ENCODE measurements at regions not wholly inside any gene's neighbourhood (a gene's known extent, or its start where the extent isn't known, plus 50 kb on each side); places are given as distances from the start of the nearest gene placed in this dataset.

DNA sequence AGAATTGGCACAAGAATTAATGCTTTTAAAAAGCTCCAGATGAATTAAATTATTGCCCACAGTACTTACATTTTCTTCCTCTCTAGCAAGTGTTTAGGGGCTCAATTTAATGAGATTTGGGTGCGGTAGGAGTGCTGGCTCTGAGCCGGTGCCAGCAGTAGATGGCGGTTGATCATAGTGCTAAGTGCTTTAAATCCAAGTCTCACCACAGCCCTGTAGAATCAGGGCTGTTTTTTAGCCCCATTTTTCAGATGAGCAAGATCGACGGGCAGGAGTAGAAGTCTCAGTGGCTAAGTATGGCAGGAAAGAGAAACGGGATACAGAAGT lies 136.9 kb upstream of the SALL4 start:
- TF ChIP-seq POLR2AphosphoS5 (IDR thresholded peaks at IDR 0.05; ENCODE audit: insufficient read depth in 1 of 2, low read depth in 1 of 2): no peak
- no peak for TF ChIP-seq POLR2A (IDR thresholded peaks at IDR 0.05)
- TF ChIP-seq, protein P1, sequence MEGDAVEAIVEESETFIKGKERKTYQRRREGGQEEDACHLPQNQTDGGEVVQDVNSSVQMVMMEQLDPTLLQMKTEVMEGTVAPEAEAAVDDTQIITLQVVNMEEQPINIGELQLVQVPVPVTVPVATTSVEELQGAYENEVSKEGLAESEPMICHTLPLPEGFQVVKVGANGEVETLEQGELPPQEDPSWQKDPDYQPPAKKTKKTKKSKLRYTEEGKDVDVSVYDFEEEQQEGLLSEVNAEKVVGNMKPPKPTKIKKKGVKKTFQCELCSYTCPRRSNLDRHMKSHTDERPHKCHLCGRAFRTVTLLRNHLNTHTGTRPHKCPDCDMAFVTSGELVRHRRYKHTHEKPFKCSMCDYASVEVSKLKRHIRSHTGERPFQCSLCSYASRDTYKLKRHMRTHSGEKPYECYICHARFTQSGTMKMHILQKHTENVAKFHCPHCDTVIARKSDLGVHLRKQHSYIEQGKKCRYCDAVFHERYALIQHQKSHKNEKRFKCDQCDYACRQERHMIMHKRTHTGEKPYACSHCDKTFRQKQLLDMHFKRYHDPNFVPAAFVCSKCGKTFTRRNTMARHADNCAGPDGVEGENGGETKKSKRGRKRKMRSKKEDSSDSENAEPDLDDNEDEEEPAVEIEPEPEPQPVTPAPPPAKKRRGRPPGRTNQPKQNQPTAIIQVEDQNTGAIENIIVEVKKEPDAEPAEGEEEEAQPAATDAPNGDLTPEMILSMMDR (IDR thresholded peaks at IDR 0.05): no peak
- no peak overlapping the region for H3K27ac ChIP-seq
- no peaks in the 10 kb centered on the region for H3K9me3 ChIP-seq
- no peak for DNase-seq (ENCODE audit: extremely low spot score in 2 of 2)
- H3K4me1 ChIP-seq: peaks cover 4% of the 10 kb centered on the region
- no peak overlapping the region for H3K4me3 ChIP-seq
- H3K27me3 ChIP-seq: no peaks in the 10 kb centered on the region
- intact Hi-C loops (cut with DNase I): no loop called here
- no peaks in the 10 kb centered on the region for H3K36me3 ChIP-seq

DNA sequence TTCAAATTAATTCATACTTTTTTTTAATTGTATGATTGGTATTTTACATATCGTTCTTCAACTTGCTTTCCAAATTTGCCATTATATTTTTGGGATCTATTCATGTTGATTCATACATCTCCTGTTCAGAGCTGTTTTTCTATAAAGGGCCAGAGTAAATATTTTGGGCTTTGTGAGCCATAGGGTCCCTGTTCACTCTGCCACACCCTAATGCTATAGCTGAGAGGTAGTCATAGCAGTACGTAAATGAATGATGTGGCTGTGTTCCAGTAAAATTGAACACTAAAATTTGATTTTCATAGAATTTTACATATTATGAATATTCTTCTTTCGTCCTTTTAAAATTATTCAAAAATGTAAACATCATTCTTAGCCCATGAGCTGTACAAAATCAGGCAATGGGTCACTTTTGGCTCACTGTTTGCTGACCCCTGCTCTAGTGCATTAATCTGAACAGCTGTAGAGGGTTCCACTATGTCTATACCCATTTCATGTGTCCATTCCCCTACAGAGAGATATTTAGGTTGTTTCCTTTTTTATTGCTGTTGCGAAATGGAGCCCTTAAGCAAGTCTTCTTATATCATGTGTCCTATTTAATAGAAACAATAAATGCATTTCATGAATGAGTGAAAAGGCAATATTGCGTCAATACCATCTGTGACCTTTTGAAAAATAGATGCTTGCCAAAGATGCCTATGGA lies 136.4 kb upstream of the SALL4 start:
- Histone ChIP-seq H3K36me3 (no peaks in the 10 kb centered on the region), H3K4me3 (no peak overlapping the region), H3K27ac (no peak overlapping the region), H3K27me3 (no peaks in the 10 kb centered on the region), H3K9me3 (no peaks in the 10 kb centered on the region), H3K4me1 (peaks cover 4% of the 10 kb centered on the region)
- intact Hi-C loops (cut with DNase I): no loop called here
- no peak for DNase-seq (ENCODE audit: extremely low spot score in 2 of 2)
- TF ChIP-seq POLR2AphosphoS5 (IDR thresholded peaks at IDR 0.05; ENCODE audit: insufficient read depth in 1 of 2, low read depth in 1 of 2) (no peak), POLR2A (IDR thresholded peaks at IDR 0.05) (no peak)
- TF ChIP-seq, protein P1 (IDR thresholded peaks at IDR 0.05): no peak

DNA sequence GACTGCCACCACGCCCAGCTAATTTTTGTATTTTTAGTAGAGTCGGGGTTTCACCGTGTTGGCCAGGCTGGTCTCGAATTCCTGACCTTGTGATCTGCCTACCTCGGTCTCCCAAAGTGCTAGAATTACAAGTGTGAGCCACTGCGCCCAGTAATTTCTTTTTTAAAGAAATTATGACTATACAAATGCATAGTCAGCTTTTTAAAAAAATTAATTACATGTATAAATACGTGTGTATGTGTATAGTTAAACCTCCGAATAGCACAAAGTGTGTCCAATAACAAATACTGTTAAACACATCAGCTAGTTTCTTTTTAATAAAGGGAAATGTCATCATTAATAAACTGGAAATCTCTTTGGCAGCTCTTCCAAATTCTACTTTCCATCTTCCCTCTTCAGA lies 135.5 kb upstream of the SALL4 start:
- no peaks in the 10 kb centered on the region for H3K27me3 ChIP-seq
- intact Hi-C loops (cut with DNase I): no loop called here
- no peak overlapping the region for H3K27ac ChIP-seq
- TF ChIP-seq, protein P1 (IDR thresholded peaks at IDR 0.05): no peak
- no peaks in the 10 kb centered on the region for H3K9me3 ChIP-seq
- no peaks in the 10 kb centered on the region for H3K36me3 ChIP-seq
- DNase-seq (ENCODE audit: extremely low spot score in 2 of 2): no peak
- H3K4me1 ChIP-seq: peaks cover 4% of the 10 kb centered on the region
- no peak overlapping the region for H3K4me3 ChIP-seq

DNA sequence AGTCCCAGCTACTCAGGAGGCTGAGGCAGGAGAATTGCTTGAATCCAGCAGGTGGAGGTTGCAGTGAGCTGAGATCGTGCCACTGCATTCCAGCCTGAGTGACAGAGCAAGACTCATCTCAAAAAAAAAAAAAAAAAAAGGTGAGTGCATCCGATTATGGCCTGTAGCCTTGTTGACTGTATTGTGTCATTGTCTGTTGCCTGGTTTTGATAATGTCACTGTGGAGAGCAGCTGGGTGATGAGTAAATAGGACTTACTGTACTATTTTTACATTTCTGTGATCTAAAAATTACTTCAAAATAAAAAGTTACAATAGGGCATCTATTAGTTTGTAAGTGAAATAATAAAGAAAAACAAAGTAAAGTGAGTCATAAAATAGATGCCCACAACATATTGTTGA lies 134.1 kb upstream of the SALL4 start:
- Histone ChIP-seq H3K27me3 (no peaks in the 10 kb centered on the region), H3K27ac (no peak overlapping the region), H3K4me3 (no peak overlapping the region), H3K36me3 (no peaks in the 10 kb centered on the region), H3K9me3 (no peaks in the 10 kb centered on the region), H3K4me1 (peaks cover 4% of the 10 kb centered on the region)
- DNase-seq (ENCODE audit: extremely low spot score in 2 of 2): no peak
- intact Hi-C loops (cut with DNase I): no loop called here
- TF ChIP-seq POLR2A (IDR thresholded peaks at IDR 0.05): no peak
- TF ChIP-seq, protein P1 (IDR thresholded peaks at IDR 0.05): no peak
- TF ChIP-seq POLR2AphosphoS5 (IDR thresholded peaks at IDR 0.05; ENCODE audit: insufficient read depth in 1 of 2, low read depth in 1 of 2): no peak

DNA sequence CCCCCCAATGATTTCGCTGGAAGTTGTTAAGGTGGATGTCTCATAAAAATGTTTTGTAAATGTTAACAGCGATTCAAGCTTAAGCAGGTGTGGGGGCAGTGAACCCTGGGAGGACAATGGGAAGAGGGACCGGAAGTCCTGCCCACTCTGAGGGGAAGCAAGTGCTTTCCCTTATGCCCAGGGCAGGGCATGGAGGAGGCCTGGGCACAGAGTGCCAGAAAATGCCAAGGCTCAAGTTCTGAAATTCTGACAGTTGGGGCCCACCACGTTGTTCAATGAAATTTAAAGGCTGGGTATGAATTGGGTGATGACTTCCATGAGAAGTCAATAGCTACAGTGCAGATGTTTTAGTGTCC lies 132.7 kb upstream of the SALL4 start:
- H3K4me1 ChIP-seq: peaks cover 4% of the 10 kb centered on the region
- H3K27me3 ChIP-seq: no peaks in the 10 kb centered on the region
- no peaks in the 10 kb centered on the region for H3K9me3 ChIP-seq
- no peaks in the 10 kb centered on the region for H3K36me3 ChIP-seq
- H3K4me3 ChIP-seq: no peak overlapping the region
- TF ChIP-seq, protein P1 (IDR thresholded peaks at IDR 0.05): no peak
- no peak for TF ChIP-seq POLR2AphosphoS5 (IDR thresholded peaks at IDR 0.05; ENCODE audit: insufficient read depth in 1 of 2, low read depth in 1 of 2)
- TF ChIP-seq POLR2A (IDR thresholded peaks at IDR 0.05): no peak
- intact Hi-C loops (cut with DNase I): no loop called here
- no peak for DNase-seq (ENCODE audit: extremely low spot score in 2 of 2)
- no peak overlapping the region for H3K27ac ChIP-seq
